ENCODE measurements at regions not wholly inside any gene's neighbourhood (a gene's known extent, or its start where the extent isn't known, plus 50 kb on each side); places are given as distances from the start of the nearest gene placed in this dataset.

DNA sequence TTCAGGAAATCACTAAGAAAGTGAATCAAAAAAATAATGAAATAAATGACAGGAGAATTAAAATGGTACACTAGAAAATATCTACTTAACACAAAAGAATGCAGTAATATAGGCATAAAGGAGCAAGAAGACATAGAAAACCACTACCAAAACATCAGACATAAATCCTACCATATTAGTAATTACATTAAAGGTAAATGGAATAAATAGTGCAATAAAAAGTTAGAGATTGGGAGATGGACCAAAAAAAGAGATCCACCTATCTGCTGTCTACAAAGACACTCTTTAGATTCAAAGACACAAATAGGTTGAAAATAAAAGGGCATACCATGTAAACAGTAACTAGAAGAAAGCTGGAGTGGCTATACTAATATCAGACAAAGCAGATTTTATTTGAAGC lies 167.0 kb upstream of the SAMSN1 start:
- Histone ChIP-seq H3K27me3 (replicated peaks; ENCODE audit: control insufficient read depth, insufficient read depth, low read length, poor library complexity, severe bottlenecking) (no peaks in the 10 kb centered on the region), H3K9me3 (ENCODE audit: control insufficient read depth, low read length) (no peaks in the 10 kb centered on the region), H3K4me1 (ENCODE audit: control insufficient read depth, insufficient read depth, low read length, poor library complexity, severe bottlenecking) (no peaks in the 10 kb centered on the region), H3K36me3 (ENCODE audit: control insufficient read depth, insufficient read depth, low read length) (no peaks in the 10 kb centered on the region), H3K4me3 (ENCODE audit: insufficient read depth, low read depth, low read length, poor library complexity, severe bottlenecking) (no peak overlapping the region), H3K27ac (ENCODE audit: insufficient read depth, low read length, poor library complexity, severe bottlenecking) (no peak overlapping the region)
- DNase-seq = no peak

DNA sequence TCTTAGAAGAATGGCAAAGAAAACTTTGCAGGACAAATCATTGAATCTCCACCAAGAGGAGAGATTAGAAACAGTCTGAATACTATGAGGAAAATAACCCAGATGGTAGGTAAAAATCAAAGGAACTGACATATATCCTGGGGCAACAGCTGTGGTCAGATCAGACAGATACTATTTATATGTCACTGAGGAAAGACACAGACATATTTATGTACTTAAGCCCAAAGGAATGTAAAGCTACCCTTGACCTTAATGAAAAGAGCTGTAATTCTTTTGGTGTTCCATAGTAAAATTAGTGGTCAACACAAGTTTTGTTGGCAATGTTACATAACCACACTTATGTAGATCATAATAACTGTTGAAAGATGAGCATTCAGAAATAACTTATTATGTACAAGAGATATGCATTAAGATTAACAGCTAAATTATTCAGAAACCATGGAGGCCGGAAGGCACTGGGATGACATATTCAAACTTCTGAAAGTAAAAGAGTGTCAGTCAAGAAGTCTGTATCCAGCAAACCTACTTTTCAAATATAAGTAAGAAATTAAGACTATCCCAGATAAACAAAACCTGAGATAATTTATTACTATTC lies 166.1 kb upstream of the SAMSN1 start:
- Histone ChIP-seq H3K36me3 (ENCODE audit: control insufficient read depth, insufficient read depth, low read length) (no peaks in the 10 kb centered on the region), H3K27me3 (replicated peaks; ENCODE audit: control insufficient read depth, insufficient read depth, low read length, poor library complexity, severe bottlenecking) (no peaks in the 10 kb centered on the region), H3K27ac (ENCODE audit: insufficient read depth, low read length, poor library complexity, severe bottlenecking) (no peak overlapping the region), H3K4me1 (ENCODE audit: control insufficient read depth, insufficient read depth, low read length, poor library complexity, severe bottlenecking) (no peaks in the 10 kb centered on the region), H3K4me3 (ENCODE audit: insufficient read depth, low read depth, low read length, poor library complexity, severe bottlenecking) (no peak overlapping the region), H3K9me3 (ENCODE audit: control insufficient read depth, low read length) (no peaks in the 10 kb centered on the region)
- DNase-seq = no peak

DNA sequence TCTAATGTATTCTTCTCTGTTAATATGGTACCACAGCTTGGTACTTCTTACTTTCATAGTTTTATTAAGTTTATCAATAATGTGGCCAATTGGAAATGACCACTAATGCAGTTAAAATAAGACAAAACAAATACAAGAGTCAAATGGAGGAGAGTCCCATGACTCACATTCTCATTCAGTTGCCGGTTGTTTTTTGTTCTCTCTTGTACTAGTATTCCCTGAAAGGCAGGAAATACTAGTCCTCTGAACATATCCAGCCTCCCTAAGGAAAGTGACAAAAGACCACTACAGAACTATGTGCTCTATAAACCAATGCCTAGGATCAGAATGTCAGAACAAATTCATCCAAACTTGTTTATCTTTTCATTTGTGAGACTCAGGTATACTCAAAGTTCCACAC lies 165.2 kb upstream of the SAMSN1 start:
- no peak overlapping the region for H3K27ac ChIP-seq (ENCODE audit: insufficient read depth, low read length, poor library complexity, severe bottlenecking)
- DNase-seq = no peak
- H3K36me3 ChIP-seq (ENCODE audit: control insufficient read depth, insufficient read depth, low read length) = no peaks in the 10 kb centered on the region
- H3K4me3 ChIP-seq (ENCODE audit: insufficient read depth, low read depth, low read length, poor library complexity, severe bottlenecking) = no peak overlapping the region
- H3K9me3 ChIP-seq (ENCODE audit: control insufficient read depth, low read length) = no peaks in the 10 kb centered on the region
- H3K27me3 ChIP-seq (replicated peaks; ENCODE audit: control insufficient read depth, insufficient read depth, low read length, poor library complexity, severe bottlenecking) = no peaks in the 10 kb centered on the region
- H3K4me1 ChIP-seq (ENCODE audit: control insufficient read depth, insufficient read depth, low read length, poor library complexity, severe bottlenecking) = no peaks in the 10 kb centered on the region

DNA sequence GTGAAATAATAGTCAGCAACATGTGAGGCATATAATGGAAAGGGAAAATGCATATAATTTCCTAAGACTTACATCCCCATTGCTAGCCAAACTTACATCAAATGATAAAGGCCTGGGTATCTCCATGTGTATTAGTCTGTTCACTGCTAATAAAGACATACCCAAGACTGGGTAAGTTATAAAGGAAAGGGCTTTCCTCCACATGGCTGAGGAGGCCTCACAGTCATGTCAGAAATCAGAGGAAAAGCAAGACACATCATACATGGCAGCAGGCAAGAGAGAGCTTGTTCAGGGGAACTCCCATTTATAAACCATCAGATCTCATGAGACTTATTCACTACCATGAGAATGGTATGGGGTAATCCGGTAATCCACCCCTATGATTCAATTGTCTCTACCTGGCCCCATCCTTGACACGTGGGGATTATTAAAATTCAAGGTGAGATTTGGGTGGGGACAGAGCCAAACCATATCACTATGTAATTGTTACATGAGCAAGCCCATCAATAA lies 161.5 kb upstream of the SAMSN1 start:
- no peak overlapping the region for H3K4me3 ChIP-seq (ENCODE audit: insufficient read depth, low read depth, low read length, poor library complexity, severe bottlenecking)
- no peaks in the 10 kb centered on the region for H3K36me3 ChIP-seq (ENCODE audit: control insufficient read depth, insufficient read depth, low read length)
- no peaks in the 10 kb centered on the region for H3K9me3 ChIP-seq (ENCODE audit: control insufficient read depth, low read length)
- H3K27me3 ChIP-seq (replicated peaks; ENCODE audit: control insufficient read depth, insufficient read depth, low read length, poor library complexity, severe bottlenecking) = no peaks in the 10 kb centered on the region
- H3K4me1 ChIP-seq (ENCODE audit: control insufficient read depth, insufficient read depth, low read length, poor library complexity, severe bottlenecking) = no peaks in the 10 kb centered on the region
- DNase-seq = no peak
- H3K27ac ChIP-seq (ENCODE audit: insufficient read depth, low read length, poor library complexity, severe bottlenecking) = no peak overlapping the region

DNA sequence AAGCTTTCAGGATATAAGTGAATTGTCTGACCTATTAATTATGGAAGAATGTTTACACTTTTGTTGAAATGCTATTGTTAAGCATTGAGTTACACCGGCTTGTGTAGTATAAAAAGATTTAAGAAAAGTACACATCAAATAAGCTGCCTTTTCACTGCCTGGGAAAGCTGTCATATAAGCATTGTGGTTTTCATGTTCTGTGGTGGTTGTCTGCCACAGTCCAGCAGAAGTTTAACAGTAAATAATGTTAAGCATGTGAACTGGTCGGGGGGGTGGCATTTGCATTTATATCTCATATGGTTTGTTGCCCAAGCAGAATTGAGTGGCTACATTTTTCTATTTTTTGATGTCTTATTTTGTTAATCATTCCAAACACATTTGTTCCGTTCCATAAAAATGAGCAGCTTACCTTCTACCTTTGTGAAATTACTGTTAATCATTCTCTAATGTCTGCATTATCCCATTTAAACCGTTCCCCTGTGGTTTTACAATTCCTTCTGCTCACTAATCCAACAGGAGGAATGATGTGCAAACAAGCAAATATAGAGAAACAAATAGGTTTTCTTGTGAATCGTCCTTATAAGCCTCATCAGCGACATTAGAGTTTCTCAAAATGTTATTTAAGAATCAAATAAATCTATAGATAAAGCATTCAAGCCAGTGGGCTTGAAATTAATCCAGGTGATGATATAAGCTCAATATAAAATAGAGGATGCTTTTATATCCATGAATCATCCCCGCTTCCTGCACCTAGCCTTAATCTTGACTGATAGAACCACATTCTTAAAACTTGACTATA lies 160.8 kb upstream of the SAMSN1 start:
- no peaks in the 10 kb centered on the region for H3K9me3 ChIP-seq (ENCODE audit: control insufficient read depth, low read length)
- H3K27ac ChIP-seq (ENCODE audit: insufficient read depth, low read length, poor library complexity, severe bottlenecking) = no peak overlapping the region
- no peaks in the 10 kb centered on the region for H3K36me3 ChIP-seq (ENCODE audit: control insufficient read depth, insufficient read depth, low read length)
- H3K4me1 ChIP-seq (ENCODE audit: control insufficient read depth, insufficient read depth, low read length, poor library complexity, severe bottlenecking) = no peaks in the 10 kb centered on the region
- no peak overlapping the region for H3K4me3 ChIP-seq (ENCODE audit: insufficient read depth, low read depth, low read length, poor library complexity, severe bottlenecking)
- no peaks in the 10 kb centered on the region for H3K27me3 ChIP-seq (replicated peaks; ENCODE audit: control insufficient read depth, insufficient read depth, low read length, poor library complexity, severe bottlenecking)
- no peak for DNase-seq

DNA sequence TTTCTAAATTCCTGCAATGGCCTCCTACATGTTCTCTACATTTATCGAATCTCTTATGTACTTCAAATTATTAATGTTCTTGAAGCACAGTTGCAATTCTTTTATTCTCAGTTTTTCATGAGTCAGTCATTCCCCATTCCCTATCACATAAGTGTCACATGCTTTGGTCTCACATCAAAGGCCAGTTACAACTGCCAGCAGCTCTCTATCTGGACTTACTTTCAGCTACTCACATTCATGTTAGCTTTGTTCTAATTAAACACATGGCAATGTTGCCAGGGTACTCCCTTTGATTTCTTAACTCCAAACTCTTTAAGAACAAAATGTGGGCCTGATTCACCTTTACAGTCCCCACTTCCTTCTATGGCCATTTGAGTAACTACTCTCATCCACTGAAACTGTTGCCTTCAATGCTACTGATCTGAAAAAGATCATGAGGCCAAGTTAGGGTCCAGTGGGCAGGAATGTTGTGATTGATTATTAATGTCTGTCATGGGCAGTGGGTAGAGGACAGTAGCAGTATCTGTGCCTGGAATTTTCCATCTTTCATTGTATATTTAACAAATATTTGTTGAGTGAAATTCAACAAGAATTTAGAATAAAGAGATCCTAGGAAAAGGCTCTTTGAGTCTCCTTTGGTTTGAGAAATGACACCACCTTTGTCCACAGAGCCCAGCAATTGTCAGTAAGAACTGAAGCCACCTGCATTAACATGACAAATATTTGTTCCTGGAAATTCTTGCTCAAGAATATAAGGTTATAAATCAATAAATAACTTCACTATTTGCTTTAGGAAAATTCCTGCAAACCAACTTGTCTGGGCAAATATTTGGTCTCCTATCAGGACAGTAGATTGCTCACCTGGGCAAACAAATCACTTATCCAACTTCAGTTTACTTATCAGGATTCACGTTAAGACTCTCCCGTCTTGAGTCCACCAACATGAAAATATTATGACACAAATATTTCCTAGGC lies 153.6 kb upstream of the SAMSN1 start:
- DNase-seq = no peak
- H3K9me3 ChIP-seq (ENCODE audit: control insufficient read depth, low read length) = no peaks in the 10 kb centered on the region
- H3K27ac ChIP-seq (ENCODE audit: insufficient read depth, low read length, poor library complexity, severe bottlenecking) = no peak overlapping the region
- H3K4me1 ChIP-seq (ENCODE audit: control insufficient read depth, insufficient read depth, low read length, poor library complexity, severe bottlenecking) = no peaks in the 10 kb centered on the region
- H3K27me3 ChIP-seq (replicated peaks; ENCODE audit: control insufficient read depth, insufficient read depth, low read length, poor library complexity, severe bottlenecking) = no peaks in the 10 kb centered on the region
- no peaks in the 10 kb centered on the region for H3K36me3 ChIP-seq (ENCODE audit: control insufficient read depth, insufficient read depth, low read length)
- H3K4me3 ChIP-seq (ENCODE audit: insufficient read depth, low read depth, low read length, poor library complexity, severe bottlenecking) = no peak overlapping the region

DNA sequence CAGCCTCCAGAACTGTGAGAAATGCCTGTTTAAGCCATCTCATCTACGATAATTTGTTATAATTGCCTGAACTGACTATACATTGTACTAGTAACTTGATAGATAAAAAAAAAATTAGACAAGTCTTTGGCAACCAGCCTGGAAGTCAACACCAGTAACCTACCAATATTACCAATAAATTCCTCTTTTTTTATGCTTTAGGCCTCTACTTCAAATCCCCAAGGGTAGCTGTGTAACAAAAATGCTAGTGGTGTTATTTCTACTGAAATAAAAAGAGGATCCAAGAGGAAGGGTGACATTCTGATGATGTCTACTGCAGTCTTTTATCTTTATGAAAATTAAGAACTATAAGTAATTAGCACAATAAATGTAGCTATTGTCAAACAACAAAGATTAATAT lies 151.7 kb upstream of the SAMSN1 start:
- H3K27me3 ChIP-seq (replicated peaks; ENCODE audit: control insufficient read depth, insufficient read depth, low read length, poor library complexity, severe bottlenecking) = no peaks in the 10 kb centered on the region
- no peaks in the 10 kb centered on the region for H3K9me3 ChIP-seq (ENCODE audit: control insufficient read depth, low read length)
- no peak overlapping the region for H3K27ac ChIP-seq (ENCODE audit: insufficient read depth, low read length, poor library complexity, severe bottlenecking)
- H3K36me3 ChIP-seq (ENCODE audit: control insufficient read depth, insufficient read depth, low read length) = no peaks in the 10 kb centered on the region
- DNase-seq = no peak
- H3K4me1 ChIP-seq (ENCODE audit: control insufficient read depth, insufficient read depth, low read length, poor library complexity, severe bottlenecking) = no peaks in the 10 kb centered on the region
- no peak overlapping the region for H3K4me3 ChIP-seq (ENCODE audit: insufficient read depth, low read depth, low read length, poor library complexity, severe bottlenecking)

DNA sequence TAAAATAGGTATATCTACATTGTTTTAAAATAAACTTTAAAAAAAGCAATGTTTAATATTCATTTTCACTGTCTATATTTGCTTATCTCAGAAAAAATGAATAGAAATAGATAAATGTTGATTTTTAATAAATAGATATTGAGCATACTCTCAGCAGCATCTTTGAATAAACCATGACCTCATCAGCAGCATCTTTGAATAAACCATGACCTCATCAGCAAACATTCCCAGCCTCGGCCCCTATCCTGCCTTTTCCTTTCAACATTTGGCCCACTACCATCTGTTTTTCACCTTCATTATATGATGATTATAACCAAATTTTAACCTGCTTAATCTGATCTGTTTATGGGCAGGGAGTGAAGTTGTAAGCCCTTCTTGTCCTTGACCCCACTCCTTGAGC lies 148.7 kb upstream of the SAMSN1 start:
- H3K27me3 ChIP-seq (replicated peaks; ENCODE audit: control insufficient read depth, insufficient read depth, low read length, poor library complexity, severe bottlenecking) = no peaks in the 10 kb centered on the region
- H3K4me3 ChIP-seq (ENCODE audit: insufficient read depth, low read depth, low read length, poor library complexity, severe bottlenecking) = no peak overlapping the region
- no peak for DNase-seq

DNA sequence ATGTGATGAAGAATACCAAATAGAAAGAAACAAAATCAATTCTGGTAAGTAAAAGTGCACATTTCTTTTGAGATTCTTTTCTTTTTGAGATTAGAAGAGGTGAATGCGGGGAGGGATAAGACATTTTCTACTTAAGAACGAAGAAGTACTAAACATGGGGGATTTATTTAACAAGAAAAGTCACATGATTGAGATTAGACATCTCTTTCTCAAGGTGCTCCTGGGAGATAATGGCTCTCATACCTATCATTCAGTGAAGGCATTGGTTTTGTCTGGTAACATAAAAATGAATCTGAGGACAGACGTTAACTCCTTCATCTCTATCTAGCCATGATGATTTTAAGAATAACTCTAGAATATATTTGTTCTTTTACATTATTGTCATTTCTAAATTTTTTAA lies 147.9 kb upstream of the SAMSN1 start:
- no peaks in the 10 kb centered on the region for H3K9me3 ChIP-seq (ENCODE audit: control insufficient read depth, low read length)
- no peaks in the 10 kb centered on the region for H3K27me3 ChIP-seq (replicated peaks; ENCODE audit: control insufficient read depth, insufficient read depth, low read length, poor library complexity, severe bottlenecking)
- no peak for DNase-seq
- H3K27ac ChIP-seq (ENCODE audit: insufficient read depth, low read length, poor library complexity, severe bottlenecking) = no peak overlapping the region
- H3K4me1 ChIP-seq (ENCODE audit: control insufficient read depth, insufficient read depth, low read length, poor library complexity, severe bottlenecking) = no peaks in the 10 kb centered on the region
- no peak overlapping the region for H3K4me3 ChIP-seq (ENCODE audit: insufficient read depth, low read depth, low read length, poor library complexity, severe bottlenecking)
- no peaks in the 10 kb centered on the region for H3K36me3 ChIP-seq (ENCODE audit: control insufficient read depth, insufficient read depth, low read length)

More for the DNA sequence above, 148.7 kb upstream of the SAMSN1 start:
- Histone ChIP-seq H3K9me3 (ENCODE audit: control insufficient read depth, low read length) (no peaks in the 10 kb centered on the region), H3K4me1 (ENCODE audit: control insufficient read depth, insufficient read depth, low read length, poor library complexity, severe bottlenecking) (no peaks in the 10 kb centered on the region), H3K27ac (ENCODE audit: insufficient read depth, low read length, poor library complexity, severe bottlenecking) (no peak overlapping the region), H3K36me3 (ENCODE audit: control insufficient read depth, insufficient read depth, low read length) (no peaks in the 10 kb centered on the region)

All from effector memory CD4-positive, alpha-beta T cell (primary cell).